ENCODE measurements at regions not wholly inside any gene's neighbourhood (a gene's known extent, or its start where the extent isn't known, plus 50 kb on each side); places are given as distances from the start of the nearest gene placed in this dataset.

DNA sequence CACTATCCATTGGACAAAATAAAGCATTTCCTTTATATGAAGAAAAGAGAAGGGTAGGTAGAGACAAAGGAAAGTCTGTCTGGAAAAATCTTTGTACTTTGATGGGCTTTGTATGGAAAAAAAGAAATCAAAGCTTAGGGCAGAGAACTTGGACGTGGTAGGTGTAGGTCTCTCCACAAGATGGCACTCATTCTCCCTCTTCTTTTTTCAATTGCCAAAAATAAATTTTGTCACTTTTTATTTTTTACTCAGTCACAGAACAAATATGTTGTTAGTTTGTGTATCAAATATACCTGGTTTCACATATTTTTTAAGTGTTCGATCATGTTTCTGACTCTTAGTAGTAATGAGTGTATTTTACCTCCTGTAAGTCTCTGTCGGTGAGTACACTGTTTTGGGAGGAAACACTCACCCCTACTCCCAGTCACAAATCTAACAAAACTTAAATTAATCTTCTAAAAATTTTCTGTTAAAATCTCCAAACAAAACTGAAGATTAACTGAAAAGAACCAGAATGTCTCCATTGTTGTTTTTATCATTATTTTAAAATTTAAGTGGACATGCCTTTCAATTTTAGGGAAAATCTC lies 415.8 kb upstream of the GOLIM4 start:
- H2AFZ ChIP-seq (ENCODE audit: low read depth, low read length, poor library complexity, severe bottlenecking), result no peak overlapping the region
- no peaks in the 10 kb centered on the region for H4K20me1 ChIP-seq (ENCODE audit: insufficient read depth)
- H3K27ac ChIP-seq (ENCODE audit: low read depth, low read length), result no peak overlapping the region
- ChIA-PET POLR2A (no interaction called here), RAD21 (ENCODE audit: low non-redundant PET in 1 of 2, low total read pairs in 2 of 2, uncharacterized antibody in 2 of 2, unreplicated experiment in 2 of 2) (no interaction called here), CTCF (interaction anchor here (0.6 to 2.0 kb wide), 8 partner anchors 9 to 354 kb away, joined by 3 to 22 read pairs (median 4); no protein-coding TSS in a partner anchor)
- H3K27me3 ChIP-seq (ENCODE audit: insufficient read depth, low read length), result peaks cover 4% of the 10 kb centered on the region
- DNase-seq (ENCODE audit: low read depth, low spot score) (no peak), ATAC-seq (peak; percentile 60; the same call in 1 of the 2 replicates)
- no peaks in the 10 kb centered on the region for H3K9me2 ChIP-seq (ENCODE audit: insufficient read depth)
- no peaks in the 10 kb centered on the region for H3K4me1 ChIP-seq (ENCODE audit: control insufficient read depth in 1 of 2, insufficient read depth in 2 of 2, low read length in 2 of 2)
- no peak overlapping the region for H3K4me3 ChIP-seq (replicated peaks in 1 of 2; ENCODE audit: low read depth in 1 of 2, low read length in 2 of 2)
- intact Hi-C loops (cut with micrococcal nuclease), result loop anchor here (1.0 to 5.0 kb wide), 4 partner anchors 110 to 1233 kb away; no protein-coding TSS in a partner anchor
- H3K79me2 ChIP-seq (ENCODE audit: insufficient read depth, low read length), result no peaks in the 10 kb centered on the region
- TF ChIP-seq SP1 (IDR thresholded peaks at IDR 0.05; ENCODE audit: low read depth), result no peak
- no peak for TF ChIP-seq JUND (IDR thresholded peaks at IDR 0.05)
- peak; percentile 53 for TF ChIP-seq RAD21 (IDR thresholded peaks at IDR 0.05; ENCODE audit: low read depth)
- TF ChIP-seq, protein P1, sequence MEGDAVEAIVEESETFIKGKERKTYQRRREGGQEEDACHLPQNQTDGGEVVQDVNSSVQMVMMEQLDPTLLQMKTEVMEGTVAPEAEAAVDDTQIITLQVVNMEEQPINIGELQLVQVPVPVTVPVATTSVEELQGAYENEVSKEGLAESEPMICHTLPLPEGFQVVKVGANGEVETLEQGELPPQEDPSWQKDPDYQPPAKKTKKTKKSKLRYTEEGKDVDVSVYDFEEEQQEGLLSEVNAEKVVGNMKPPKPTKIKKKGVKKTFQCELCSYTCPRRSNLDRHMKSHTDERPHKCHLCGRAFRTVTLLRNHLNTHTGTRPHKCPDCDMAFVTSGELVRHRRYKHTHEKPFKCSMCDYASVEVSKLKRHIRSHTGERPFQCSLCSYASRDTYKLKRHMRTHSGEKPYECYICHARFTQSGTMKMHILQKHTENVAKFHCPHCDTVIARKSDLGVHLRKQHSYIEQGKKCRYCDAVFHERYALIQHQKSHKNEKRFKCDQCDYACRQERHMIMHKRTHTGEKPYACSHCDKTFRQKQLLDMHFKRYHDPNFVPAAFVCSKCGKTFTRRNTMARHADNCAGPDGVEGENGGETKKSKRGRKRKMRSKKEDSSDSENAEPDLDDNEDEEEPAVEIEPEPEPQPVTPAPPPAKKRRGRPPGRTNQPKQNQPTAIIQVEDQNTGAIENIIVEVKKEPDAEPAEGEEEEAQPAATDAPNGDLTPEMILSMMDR (IDR thresholded peaks at IDR 0.05 in 2 of 3, conservative IDR thresholded peaks at IDR 0.05 in 1 of 3; ENCODE audit: borderline replicate concordance in 1 of 3, insufficient read depth in 1 of 3, low read depth in 2 of 3, low read length in 2 of 3), result peak; percentile 32 to 59 (median 57); a peak in 5 of 6 replicates
- no peak for TF ChIP-seq POLR2A (IDR thresholded peaks at IDR 0.05; ENCODE audit: borderline replicate concordance, extremely low read depth, insufficient read depth, insufficient read length)
- no peaks in the 10 kb centered on the region for H3K36me3 ChIP-seq (ENCODE audit: control insufficient read depth in 1 of 2, insufficient read depth in 2 of 2, low read length in 2 of 2)
- no peak overlapping the region for H3K4me2 ChIP-seq (ENCODE audit: low read length)
- no peaks in the 10 kb centered on the region for H3K9me3 ChIP-seq (ENCODE audit: control insufficient read depth in 1 of 2, insufficient read depth in 1 of 2, low read depth in 1 of 2, low read length in 2 of 2)
- no peak overlapping the region for H3K9ac ChIP-seq (ENCODE audit: low read length)
- no TSS peak for BruUV-seq (replicated peaks)

DNA sequence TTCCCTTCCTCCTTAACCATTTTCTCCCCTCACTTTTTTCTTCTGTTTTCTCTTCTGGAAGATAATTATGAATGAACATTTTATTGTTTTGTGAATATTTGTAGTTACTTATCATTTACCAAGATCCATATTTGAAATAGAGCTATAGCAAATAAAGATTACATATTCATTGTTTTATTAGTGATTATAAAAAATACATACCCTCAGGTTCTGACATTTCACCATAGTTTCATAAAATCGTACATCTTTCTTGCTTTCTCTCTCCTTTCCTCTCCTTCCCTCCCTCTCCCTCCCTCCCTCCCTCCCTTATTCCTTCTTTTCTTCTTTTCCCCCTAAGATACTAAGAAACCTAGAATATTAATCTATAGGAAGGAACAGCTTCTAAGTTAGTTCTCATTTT lies 410.9 kb upstream of the GOLIM4 start:
- Histone ChIP-seq H3K27me3 (ENCODE audit: insufficient read depth, low read length) (peaks cover 22% of the 10 kb centered on the region), H2AFZ (ENCODE audit: low read depth, low read length, poor library complexity, severe bottlenecking) (no peak overlapping the region), H3K4me2 (ENCODE audit: low read length) (no peak overlapping the region), H3K4me3 (replicated peaks in 1 of 2; ENCODE audit: low read depth in 1 of 2, low read length in 2 of 2) (no peak overlapping the region), H3K36me3 (ENCODE audit: control insufficient read depth in 1 of 2, insufficient read depth in 2 of 2, low read length in 2 of 2) (no peaks in the 10 kb centered on the region), H3K9ac (ENCODE audit: low read length) (no peak overlapping the region), H3K9me3 (ENCODE audit: control insufficient read depth in 1 of 2, insufficient read depth in 1 of 2, low read depth in 1 of 2, low read length in 2 of 2) (no peaks in the 10 kb centered on the region), H3K79me2 (ENCODE audit: insufficient read depth, low read length) (no peaks in the 10 kb centered on the region), H3K27ac (ENCODE audit: low read depth, low read length) (no peak overlapping the region), H4K20me1 (ENCODE audit: insufficient read depth) (no peaks in the 10 kb centered on the region), H3K9me2 (ENCODE audit: insufficient read depth) (no peaks in the 10 kb centered on the region), H3K4me1 (ENCODE audit: control insufficient read depth in 1 of 2, insufficient read depth in 2 of 2, low read length in 2 of 2) (no peaks in the 10 kb centered on the region)
- RAD21 ChIA-PET (ENCODE audit: low non-redundant PET in 1 of 2, low total read pairs in 2 of 2, uncharacterized antibody in 2 of 2, unreplicated experiment in 2 of 2), result interaction anchor here in 1 of 2 experiments (0.6 kb wide), 1 partner anchor 289 kb away, joined by 5 read pairs; no protein-coding TSS in a partner anchor
- no TSS peak for BruUV-seq (replicated peaks)
- POLR2A ChIA-PET, result no interaction called here
- CTCF ChIA-PET, result interaction anchor here (0.7 to 1.3 kb wide), 2 partner anchors 114 to 341 kb away, joined by 3 to 7 read pairs; no protein-coding TSS in a partner anchor
- ATAC-seq (no peak), DNase-seq (ENCODE audit: low read depth, low spot score) (no peak)
- intact Hi-C loops (cut with micrococcal nuclease), result no loop called here
- no peak for TF ChIP-seq EZH2 (IDR thresholded peaks at IDR 0.05)
- no peak for TF ChIP-seq CEBPB (IDR thresholded peaks at IDR 0.05; ENCODE audit: low read depth)
- TF ChIP-seq ZFX (IDR thresholded peaks at IDR 0.05), result no peak
- TF ChIP-seq ZNF274 (IDR thresholded peaks at IDR 0.05; ENCODE audit: low read depth, low read length), result no peak
